ENCODE measurements at regions not wholly inside any gene's neighbourhood (a gene's known extent, or its start where the extent isn't known, plus 50 kb on each side); places are given as distances from the start of the nearest gene placed in this dataset.

DNA sequence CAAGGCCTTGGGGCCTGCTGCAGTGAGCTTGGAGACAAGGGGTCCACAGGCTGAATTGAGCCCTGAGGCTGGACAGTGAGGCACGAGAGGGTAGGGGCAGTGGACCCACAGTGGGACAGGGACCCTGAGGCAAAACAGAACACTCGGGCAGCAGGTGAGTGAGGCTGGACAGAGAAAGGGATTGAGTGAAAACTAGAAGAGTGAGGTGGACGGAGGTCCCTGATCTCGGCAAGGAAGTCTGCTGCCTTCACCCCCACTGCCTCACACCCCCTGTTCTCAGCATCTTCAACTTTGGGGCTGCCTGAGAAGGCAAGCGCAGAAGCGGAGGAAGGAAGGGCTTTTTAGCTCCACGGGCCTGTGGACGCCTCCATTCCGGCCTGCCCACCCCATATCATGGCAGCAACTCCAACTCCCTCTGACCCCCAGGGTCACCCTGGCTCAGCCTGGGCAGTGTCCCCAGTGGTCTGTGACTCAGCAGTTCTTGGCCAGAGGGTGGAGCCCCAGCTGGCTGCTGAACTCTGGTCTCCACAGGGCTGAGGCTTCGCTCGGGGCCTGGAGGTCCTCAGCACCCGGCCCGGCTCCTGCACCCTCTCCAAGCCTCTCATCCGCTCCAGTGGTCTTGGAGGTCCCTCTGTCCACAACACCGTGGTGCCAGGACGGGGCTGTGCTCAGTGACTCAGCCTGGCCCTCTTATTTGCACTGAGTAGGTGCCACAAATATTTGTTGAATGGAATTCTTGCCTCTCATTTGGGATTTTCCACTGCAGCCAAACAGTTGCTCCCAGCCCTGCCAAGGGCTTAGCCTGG is 60.0 kb upstream of the EPS8L3 start:
- DNase-seq: no peak

DNA sequence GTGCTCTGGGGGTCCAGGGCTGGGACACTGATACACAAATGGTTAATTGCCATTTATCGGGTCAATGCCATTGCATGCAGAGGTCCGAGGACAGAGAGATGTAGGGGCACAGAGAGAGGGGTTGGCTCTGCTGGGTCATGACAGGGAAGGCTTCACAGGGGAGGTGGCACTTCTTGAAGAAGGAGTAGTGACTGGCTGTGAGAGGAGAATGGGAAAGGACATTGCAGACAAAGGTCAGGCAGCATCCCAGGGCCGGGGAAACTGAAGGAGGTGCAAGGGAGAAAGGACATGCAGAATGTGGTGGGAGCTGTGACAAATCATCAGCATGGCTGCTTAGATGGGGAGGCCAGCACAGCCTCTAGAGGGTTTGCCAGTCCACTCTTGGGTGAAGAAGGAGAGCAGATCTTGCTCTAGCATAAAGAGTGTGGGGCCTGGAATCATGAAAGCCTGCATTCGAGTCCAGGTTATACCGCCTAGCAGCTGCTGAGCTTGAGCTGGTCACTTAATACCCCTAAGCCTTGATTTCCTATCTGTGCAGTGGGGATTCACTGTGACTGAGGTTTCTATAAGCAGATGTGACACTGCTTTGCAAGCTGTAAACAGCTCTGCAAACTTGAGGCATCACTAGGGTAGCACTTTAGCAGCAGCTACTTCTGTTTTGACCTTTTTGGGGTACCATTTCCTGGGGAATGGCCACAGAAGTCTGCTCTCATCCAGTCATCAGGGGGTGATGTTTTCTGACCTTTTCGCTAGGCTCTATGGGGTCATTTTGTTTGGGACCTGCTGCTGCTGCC is 59.2 kb upstream of the EPS8L3 start:
- intact Hi-C loops (cut with DNase I; ENCODE audit: low total_unique reads): no loop called here
- Histone ChIP-seq H3K27ac (peak overlapping the region in 4 of 5 donors; percentile 61 to 73 (median 64)), H3K9me3 (no peaks in the 10 kb centered on the region), H3K36me3 (no peaks in the 10 kb centered on the region), H3K4me3 (no peak overlapping the region), H3K4me1 (peaks cover 31 to 86% (median 41%) of the 10 kb centered on the region in 4 donors), H3K27me3 (no peaks in the 10 kb centered on the region)
- no peak for TF ChIP-seq EP300 (IDR thresholded peaks at IDR 0.05)
- no peak for TF ChIP-seq POLR2AphosphoS5 (IDR thresholded peaks at IDR 0.05)
- no peak for TF ChIP-seq POLR2A (IDR thresholded peaks at IDR 0.05)
- TF ChIP-seq, protein P1, sequence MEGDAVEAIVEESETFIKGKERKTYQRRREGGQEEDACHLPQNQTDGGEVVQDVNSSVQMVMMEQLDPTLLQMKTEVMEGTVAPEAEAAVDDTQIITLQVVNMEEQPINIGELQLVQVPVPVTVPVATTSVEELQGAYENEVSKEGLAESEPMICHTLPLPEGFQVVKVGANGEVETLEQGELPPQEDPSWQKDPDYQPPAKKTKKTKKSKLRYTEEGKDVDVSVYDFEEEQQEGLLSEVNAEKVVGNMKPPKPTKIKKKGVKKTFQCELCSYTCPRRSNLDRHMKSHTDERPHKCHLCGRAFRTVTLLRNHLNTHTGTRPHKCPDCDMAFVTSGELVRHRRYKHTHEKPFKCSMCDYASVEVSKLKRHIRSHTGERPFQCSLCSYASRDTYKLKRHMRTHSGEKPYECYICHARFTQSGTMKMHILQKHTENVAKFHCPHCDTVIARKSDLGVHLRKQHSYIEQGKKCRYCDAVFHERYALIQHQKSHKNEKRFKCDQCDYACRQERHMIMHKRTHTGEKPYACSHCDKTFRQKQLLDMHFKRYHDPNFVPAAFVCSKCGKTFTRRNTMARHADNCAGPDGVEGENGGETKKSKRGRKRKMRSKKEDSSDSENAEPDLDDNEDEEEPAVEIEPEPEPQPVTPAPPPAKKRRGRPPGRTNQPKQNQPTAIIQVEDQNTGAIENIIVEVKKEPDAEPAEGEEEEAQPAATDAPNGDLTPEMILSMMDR (IDR thresholded peaks at IDR 0.05): no peak
- DNase-seq: no peak
- 80 to 90% (median 86%) methylated on average over 6 of the region's 6 CpGs for WGBS, 5 donors

More for the DNA sequence above, 60.0 kb upstream of the EPS8L3 start:
- intact Hi-C loops (cut with DNase I; ENCODE audit: low total_unique reads): no loop called here
- Histone ChIP-seq H3K4me1 (peaks cover 31 to 80% (median 37%) of the 10 kb centered on the region in 4 donors), H3K4me3 (no peak overlapping the region), H3K9me3 (no peaks in the 10 kb centered on the region), H3K36me3 (no peaks in the 10 kb centered on the region), H3K27ac (peak overlapping the region in 4 of 5 donors; percentile 61 to 73 (median 64)), H3K27me3 (no peaks in the 10 kb centered on the region)
- TF ChIP-seq POLR2A (IDR thresholded peaks at IDR 0.05): no peak
- TF ChIP-seq EP300 (IDR thresholded peaks at IDR 0.05): no peak
- TF ChIP-seq, protein P1 (IDR thresholded peaks at IDR 0.05): no peak
- TF ChIP-seq POLR2AphosphoS5 (IDR thresholded peaks at IDR 0.05): peak in 1 of 3 donors; percentile 53
- WGBS, 5 donors: 56 to 73% (median 67%) methylated on average over 11 to 16 of the region's 16 CpGs

DNA sequence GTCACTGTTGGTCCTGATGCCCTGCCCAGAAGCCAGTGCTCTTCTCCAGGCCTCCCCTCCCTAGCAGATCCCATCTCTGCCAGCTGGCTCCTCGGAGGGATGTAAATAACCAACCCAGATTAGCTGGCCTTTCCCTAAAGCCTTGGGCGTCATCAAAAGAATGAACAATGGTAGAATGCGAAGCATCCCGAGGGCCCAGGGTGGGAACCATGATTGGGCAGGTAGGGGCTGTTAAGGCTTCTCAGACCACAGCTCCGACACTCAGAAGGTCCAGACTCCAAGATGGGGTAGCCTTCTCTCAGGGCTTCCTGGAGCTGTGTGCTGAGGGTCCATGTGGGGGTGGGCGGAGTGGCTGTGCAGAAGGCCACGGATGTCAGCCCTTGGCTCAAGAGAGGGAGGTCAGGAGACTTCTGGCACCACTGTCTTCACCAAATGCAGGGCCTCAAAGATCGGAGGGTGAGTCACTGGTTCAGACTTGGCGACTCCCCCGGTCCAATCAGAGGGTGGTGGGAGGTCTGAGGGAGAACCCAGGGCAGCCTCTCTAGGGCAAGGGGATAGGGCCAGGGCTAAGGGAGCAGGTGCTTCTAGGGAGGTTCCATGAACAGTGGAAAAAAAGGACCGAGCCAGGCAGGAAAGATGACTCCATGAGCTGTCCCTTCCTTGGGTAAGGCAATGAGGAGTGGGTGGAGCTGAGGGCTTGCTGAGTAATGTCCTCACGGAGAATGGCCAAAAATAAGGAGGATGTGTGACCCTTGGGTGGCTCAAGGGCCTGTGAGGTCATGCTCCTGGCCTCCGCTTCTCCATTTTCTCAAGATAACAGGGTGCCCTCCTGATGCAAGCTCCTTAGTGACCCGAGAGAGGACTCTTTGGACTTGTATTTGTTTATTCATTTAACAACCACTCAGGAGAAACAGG is 58.4 kb upstream of the EPS8L3 start:
- Histone ChIP-seq H3K36me3 (no peaks in the 10 kb centered on the region), H3K4me1 (peaks cover 31 to 78% (median 38%) of the 10 kb centered on the region in 4 donors), H3K9me3 (no peaks in the 10 kb centered on the region), H3K27me3 (no peaks in the 10 kb centered on the region), H3K4me3 (no peak overlapping the region), H3K27ac (peak overlapping the region; percentile 11 to 73 (median 62))
- TF ChIP-seq, protein P1 (IDR thresholded peaks at IDR 0.05): no peak
- no peak for TF ChIP-seq EP300 (IDR thresholded peaks at IDR 0.05)
- TF ChIP-seq POLR2A (IDR thresholded peaks at IDR 0.05): no peak
- TF ChIP-seq POLR2AphosphoS5 (IDR thresholded peaks at IDR 0.05): no peak
- 57 to 78% (median 68%) methylated on average over 14 of the region's 14 CpGs for WGBS, 5 donors
- intact Hi-C loops (cut with DNase I; ENCODE audit: low total_unique reads): no loop called here
- no peak for DNase-seq

All from stomach (tissue), 8 donors.